ENCODE measurements at regions not wholly inside any gene's neighbourhood (a gene's known extent, or its start where the extent isn't known, plus 50 kb on each side); places are given as distances from the start of the nearest gene placed in this dataset.

- TF ChIP-seq, protein P1, sequence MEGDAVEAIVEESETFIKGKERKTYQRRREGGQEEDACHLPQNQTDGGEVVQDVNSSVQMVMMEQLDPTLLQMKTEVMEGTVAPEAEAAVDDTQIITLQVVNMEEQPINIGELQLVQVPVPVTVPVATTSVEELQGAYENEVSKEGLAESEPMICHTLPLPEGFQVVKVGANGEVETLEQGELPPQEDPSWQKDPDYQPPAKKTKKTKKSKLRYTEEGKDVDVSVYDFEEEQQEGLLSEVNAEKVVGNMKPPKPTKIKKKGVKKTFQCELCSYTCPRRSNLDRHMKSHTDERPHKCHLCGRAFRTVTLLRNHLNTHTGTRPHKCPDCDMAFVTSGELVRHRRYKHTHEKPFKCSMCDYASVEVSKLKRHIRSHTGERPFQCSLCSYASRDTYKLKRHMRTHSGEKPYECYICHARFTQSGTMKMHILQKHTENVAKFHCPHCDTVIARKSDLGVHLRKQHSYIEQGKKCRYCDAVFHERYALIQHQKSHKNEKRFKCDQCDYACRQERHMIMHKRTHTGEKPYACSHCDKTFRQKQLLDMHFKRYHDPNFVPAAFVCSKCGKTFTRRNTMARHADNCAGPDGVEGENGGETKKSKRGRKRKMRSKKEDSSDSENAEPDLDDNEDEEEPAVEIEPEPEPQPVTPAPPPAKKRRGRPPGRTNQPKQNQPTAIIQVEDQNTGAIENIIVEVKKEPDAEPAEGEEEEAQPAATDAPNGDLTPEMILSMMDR (conservative IDR thresholded peaks at IDR 0.05; ENCODE audit: low read depth, low read length), result no peak
- TF ChIP-seq EZH2 (IDR thresholded peaks at IDR 0.05; ENCODE audit: low read length, unreplicated experiment) (no peak), EZH2phosphoT487 (IDR thresholded peaks at IDR 0.05; ENCODE audit: borderline replicate concordance, low read length) (no peak)
Measured at GRCh38 chr2:163066085-163066484, 227.5 kb upstream of the KCNH7 start.

All from PC-3 (cell line).